GM19455 (cell line): ENCODE measurements at regions not wholly inside any gene's neighbourhood (a gene's known extent, or its start where the extent isn't known, plus 50 kb on each side); places are given as distances from the start of the nearest gene placed in this dataset.
A peak's percentile ranks its signal among the peaks of the same experiment; 100 is the strongest.

Experiments
- ATAC-seq: cut with Tn5 transposase; IDR thresholded peaks from one replicate; pipeline ENCODE4 v1.9.1; 2021; ENCODE audit not compliant: unreplicated experiment

DNA sequence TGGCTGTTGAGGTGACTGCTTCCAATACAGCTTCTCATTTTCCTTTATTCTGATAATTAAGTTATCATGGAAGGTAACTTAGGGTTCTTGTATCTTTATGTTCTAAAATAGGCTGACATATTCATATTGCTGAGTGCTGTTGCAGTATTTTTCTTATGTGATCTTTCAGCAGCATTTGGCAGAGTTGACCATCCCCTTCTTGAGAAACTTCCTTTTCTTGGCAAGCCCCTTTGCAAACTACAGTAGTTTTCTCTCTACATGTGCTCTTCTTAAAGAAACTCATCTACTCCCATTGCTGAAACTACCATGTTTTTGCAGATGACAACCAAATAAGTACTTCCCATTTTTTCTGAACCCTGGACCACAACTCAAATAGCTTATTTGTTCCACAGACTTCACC lies 476.5 kb upstream of the TRIB2 start:
- ATAC-seq, result no peak

DNA sequence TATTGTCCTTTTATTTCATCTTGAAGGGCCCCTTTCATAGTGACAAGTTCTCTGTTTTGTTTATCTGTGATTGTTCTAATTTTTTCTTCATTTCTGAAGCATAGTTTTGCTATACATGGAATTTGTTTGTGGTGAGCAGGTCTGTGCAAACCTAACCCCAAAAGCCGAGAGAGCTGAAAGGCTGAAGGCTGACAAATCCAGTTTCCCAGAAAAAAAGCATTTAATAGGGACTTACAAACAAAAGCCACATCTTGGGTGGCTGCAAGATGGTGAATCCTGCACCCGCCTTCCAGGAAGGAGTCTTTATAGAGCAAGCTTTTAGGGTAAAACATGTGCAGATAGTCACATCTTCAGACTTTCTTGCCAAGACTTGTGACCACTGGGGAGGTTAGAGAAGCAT lies 473.4 kb upstream of the TRIB2 start:
- ATAC-seq, result no peak

GRCh38 chr2:12244070-12244469 lies 472.7 kb upstream of the TRIB2 start:
- no peak for ATAC-seq

- no peak for ATAC-seq
Observed at GRCh38 chr2:12251121-12251520, 465.6 kb upstream of the TRIB2 start.

DNA sequence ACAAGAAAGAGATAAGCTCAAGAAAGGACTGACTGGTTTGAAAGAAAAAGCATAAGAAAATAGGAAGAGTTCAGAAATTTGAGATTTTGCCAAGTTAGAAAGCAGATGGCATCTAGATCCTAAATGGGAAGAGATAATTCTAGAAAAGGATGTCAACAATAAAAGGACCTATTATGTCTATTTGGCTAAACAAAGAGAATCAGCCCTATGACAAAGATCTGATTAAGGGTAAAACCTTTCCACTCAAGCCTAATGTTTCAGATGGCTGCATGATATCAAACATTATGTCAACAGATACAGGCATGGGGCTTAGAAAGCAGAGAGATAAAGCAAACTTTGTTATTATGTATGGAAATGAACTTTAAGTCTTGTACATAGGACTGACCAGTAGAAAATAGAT lies 465.0 kb upstream of the TRIB2 start:
- ATAC-seq, result no peak

DNA sequence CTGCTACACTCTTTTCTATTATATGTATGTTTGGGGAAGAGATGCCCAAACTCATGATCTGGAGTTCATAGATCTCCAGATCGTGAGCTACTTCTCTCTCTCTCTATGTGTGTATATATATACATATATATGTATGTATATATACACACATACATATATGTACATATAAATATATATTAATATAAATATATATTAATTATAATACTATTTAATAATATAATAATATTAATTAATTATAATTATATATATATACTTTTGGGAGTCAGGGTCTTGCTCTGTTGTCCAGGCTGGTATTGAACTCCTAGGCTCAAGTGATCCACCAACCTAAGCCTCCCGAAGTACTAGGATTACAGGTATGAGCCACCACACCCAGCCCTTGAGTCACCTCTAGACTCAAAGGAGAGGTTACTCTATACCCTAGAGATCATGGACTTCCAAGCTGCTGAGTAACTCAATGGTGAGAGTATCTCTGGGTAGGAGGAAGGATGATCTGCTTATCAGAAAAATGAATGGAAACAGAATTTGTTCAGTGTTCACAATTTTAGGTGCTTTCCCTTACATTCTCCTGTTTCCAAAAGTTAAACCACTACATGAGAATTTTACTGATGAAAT lies 463.5 kb upstream of the TRIB2 start:
- no peak for ATAC-seq

DNA sequence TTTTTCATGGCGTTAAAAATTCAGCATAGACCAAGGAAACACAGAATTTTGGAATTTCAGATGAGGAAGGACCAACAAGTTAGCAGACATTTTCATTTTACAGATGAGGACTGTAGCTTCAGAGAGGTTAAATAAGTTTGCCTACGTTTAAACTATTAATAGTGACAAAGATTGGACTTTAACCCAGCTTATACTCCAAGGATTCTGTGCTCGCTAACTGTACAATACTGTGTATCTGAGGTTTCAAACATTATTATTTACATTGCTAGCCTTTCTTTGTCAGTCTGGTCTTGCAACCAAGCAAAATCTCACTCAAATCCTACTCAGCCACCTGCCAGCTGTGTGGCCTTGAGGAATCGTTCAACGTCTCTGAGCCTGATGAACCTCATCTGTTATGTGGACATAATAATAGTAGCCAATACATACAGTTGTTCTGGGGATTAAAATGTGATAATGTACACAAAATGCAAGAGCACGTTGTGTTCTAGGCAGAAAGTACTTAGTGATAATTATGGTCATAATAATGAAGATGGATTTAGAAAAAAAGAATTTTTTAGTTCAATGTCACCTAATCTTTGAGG lies 462.4 kb upstream of the TRIB2 start:
- ATAC-seq, result no peak

GRCh38 chr2:12256206-12256605 lies 460.5 kb upstream of the TRIB2 start:
- no peak for ATAC-seq

- no peak for ATAC-seq
Observed at GRCh38 chr2:12257476-12257875, 459.3 kb upstream of the TRIB2 start.

- ATAC-seq, result no peak
Observed at GRCh38 chr2:12259493-12259892, 457.2 kb upstream of the TRIB2 start.

- ATAC-seq, result peak; percentile 17
Observed at GRCh38 chr2:12261986-12262680, 454.6 kb upstream of the TRIB2 start.

GRCh38 chr2:12262681-12263436 lies 453.9 kb upstream of the TRIB2 start:
- peak; percentile 72 for ATAC-seq

GRCh38 chr2:12263730-12264129 lies 453.0 kb upstream of the TRIB2 start:
- no peak for ATAC-seq

DNA sequence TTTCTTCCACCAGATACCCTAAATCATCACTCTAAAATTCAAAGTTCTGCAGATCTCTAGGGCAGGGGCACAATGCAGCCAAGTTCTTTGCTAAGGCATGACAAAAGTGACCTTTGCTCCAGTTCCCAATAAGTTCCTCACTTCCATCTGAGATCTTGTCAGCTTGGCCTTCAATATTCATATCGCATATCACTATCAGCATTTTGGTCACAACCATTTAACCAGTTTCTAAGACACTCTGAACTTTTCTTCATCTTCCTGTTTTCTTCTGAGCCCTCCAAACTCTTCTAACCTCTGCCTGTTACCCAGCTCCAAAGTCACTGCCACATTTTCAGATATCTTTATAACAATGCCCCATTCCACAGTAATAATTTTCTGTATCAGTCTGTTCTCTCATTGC lies 452.6 kb upstream of the TRIB2 start:
- ATAC-seq, result no peak

- ATAC-seq, result no peak
Observed at GRCh38 chr2:12265646-12266045, 451.1 kb upstream of the TRIB2 start.

GRCh38 chr2:12267042-12267441 lies 449.7 kb upstream of the TRIB2 start:
- ATAC-seq, result no peak

DNA sequence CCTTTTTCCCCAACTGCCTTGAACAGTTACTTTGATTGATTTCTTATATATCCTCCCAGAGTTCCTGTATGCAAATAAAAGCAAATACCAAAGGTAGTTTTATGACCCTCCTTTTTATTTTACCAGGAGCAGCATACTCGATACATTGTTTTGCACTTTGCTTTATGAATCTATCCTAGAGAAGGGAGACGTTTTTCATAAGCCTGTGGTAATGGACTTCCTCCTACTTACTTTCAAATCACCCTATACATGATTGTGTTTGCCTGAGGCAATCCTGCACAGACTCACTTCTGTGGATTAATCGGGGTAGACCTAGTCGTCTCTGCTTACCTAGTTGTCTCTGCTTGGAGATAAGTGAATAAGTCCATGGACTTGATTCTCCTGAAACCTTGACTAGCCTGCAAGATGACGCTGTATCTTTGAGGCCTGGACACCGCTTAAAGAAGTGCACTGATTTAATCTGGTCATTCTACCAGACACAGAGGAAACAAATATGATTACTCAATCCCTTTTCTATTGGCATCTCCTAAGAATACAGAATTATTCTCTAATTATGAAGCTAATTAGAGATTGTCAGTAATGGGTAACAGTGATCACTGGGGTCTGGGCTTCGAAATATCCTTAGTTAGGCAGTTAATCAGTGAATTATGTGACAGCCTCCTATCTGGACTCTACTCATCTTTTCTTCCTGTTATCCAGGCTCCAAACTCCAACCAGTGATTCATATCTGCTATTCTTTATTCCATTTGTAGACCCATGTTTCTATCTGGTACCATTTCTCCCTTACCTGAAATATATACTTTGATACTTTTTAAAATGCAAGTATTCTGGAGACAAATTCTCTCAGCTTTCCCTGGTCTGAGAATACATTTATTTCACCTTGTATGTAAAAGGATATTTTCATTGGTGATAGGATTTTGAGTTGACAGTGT lies 447.4 kb upstream of the TRIB2 start:
- ATAC-seq, result no peak

- ATAC-seq, result peak; percentile 74
Observed at GRCh38 chr2:12270876-12271588, 445.7 kb upstream of the TRIB2 start.

GRCh38 chr2:12271589-12271984 lies 445.1 kb upstream of the TRIB2 start:
- peak; percentile 50 for ATAC-seq

GRCh38 chr2:12273111-12273510 lies 443.6 kb upstream of the TRIB2 start:
- no peak for ATAC-seq
